Large intestine (tissue), 3 donors: ENCODE measurements at regions not wholly inside any gene's neighbourhood (a gene's known extent, or its start where the extent isn't known, plus 50 kb on each side); places are given as distances from the start of the nearest gene placed in this dataset.

ENCODE experiments used
- DNase-seq, 2 donors: peaks; one replicate each; pipeline versions ENCODE4 v3.0.0 to v3.0.0-alpha.2; 2013
- H3K27ac ChIP-seq: one replicate; pipeline ENCODE4 v1.5.1; 2013; ENCODE audit warnings: low read length
- H3K27me3 ChIP-seq: 2 replicates; pipeline ENCODE4 v1.6.1; 2013; ENCODE audit warnings: low read length; ENCODE audit not compliant: control insufficient read depth, insufficient read depth
- H3K36me3 ChIP-seq: 2 replicates; pipeline ENCODE4 v1.6.1; 2013; ENCODE audit warnings: low read length; ENCODE audit not compliant: control insufficient read depth, insufficient read depth
- H3K4me1 ChIP-seq: one replicate; pipeline ENCODE4 v1.6.1; 2013; ENCODE audit warnings: low read length; ENCODE audit not compliant: control insufficient read depth, insufficient read depth
- H3K4me3 ChIP-seq: one replicate; pipeline ENCODE4 v1.5.1; 2013; ENCODE audit warnings: low read length
- H3K9me3 ChIP-seq: one replicate; pipeline ENCODE4 v1.6.1; 2013; ENCODE audit warnings: mild to moderate bottlenecking, low read depth, low read length, moderate library complexity; ENCODE audit not compliant: control insufficient read depth
- WGBS: methylation state at CpG from one replicate; pipeline ENCODE4 v1.1.5; 2013; ENCODE audit warnings: low lambda C conversion rate; ENCODE audit not compliant: insufficient coverage; 5-methylcytosine and 5-hydroxymethylcytosine counted together

- H3K9me3 ChIP-seq, result no peaks in the 10 kb centered on the region
- 33% methylated on average over 1 of the region's 3 CpGs for WGBS
- no peak for DNase-seq
- H3K27ac ChIP-seq, result no peak overlapping the region
- H3K27me3 ChIP-seq, result peaks cover 19% of the 10 kb centered on the region
- H3K4me1 ChIP-seq, result no peaks in the 10 kb centered on the region
- no peaks in the 10 kb centered on the region for H3K36me3 ChIP-seq
- H3K4me3 ChIP-seq, result no peak overlapping the region
These were observed 458.1 kb upstream of the NR2F2 start for GRCh38 chr15:95872366-95872771.

DNA sequence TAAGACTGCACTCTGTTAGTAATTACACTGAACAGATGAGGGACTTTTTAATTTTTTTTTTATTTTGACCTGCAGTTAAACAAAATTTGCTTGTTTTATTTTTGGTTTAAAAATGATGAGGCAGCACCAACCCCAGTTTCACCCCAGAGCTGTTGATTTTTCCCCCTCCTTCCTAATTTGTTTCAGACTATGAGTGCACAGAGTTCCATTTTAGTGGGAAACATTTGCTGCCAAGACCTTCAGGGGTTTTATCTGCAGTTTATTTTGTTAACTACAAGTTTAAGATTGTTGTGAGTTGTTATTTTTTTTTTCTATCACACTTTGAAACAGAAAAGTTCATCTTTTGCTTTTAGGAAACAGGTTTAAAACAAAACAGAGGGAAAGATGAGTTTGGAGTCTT lies 455.9 kb upstream of the NR2F2 start:
- no peak overlapping the region for H3K4me3 ChIP-seq
- no peaks in the 10 kb centered on the region for H3K36me3 ChIP-seq
- H3K4me1 ChIP-seq, result no peaks in the 10 kb centered on the region
- no peak for DNase-seq
- peaks cover 9% of the 10 kb centered on the region for H3K27me3 ChIP-seq
- H3K9me3 ChIP-seq, result no peaks in the 10 kb centered on the region
- H3K27ac ChIP-seq, result no peak overlapping the region

GRCh38 chr15:95875121-95875643 lies 455.3 kb upstream of the NR2F2 start:
- WGBS, result 100% methylated on average over 1 of the region's 7 CpGs
- no peak for DNase-seq
- Histone ChIP-seq H3K9me3 (no peaks in the 10 kb centered on the region), H3K27me3 (peaks cover 4% of the 10 kb centered on the region), H3K4me3 (no peak overlapping the region), H3K36me3 (no peaks in the 10 kb centered on the region), H3K27ac (no peak overlapping the region), H3K4me1 (no peaks in the 10 kb centered on the region)

DNA sequence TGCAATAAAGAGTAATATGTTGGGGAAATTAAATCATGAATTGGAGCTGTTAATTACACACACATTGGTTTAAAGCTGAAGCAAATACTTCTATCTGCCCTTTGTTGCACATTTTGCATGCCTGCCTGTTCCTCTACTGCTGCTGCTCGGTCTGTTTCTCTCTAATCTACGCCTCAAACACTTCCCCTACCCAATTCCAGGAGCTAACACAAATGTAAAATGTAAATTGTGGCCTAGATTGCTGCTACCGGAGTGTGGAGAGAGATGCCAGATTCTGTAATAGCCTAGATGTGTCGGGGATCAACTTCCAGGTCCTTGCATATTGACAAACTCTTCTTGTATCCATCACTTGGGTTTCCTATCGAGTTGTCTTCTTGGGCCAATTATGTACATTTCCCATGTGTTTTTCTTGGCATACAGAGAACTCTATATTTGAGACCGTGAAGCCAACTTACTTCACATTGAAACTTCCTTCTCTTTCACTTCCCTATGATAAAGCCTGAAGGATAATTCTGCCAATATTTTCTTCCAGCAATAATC lies 450.4 kb upstream of the NR2F2 start:
- H3K9me3 ChIP-seq, result no peaks in the 10 kb centered on the region
- WGBS, result 100% methylated on average over 1 of the region's 6 CpGs
- no peak for DNase-seq
- H3K4me1 ChIP-seq, result no peaks in the 10 kb centered on the region
- H3K27me3 ChIP-seq, result no peaks in the 10 kb centered on the region
- H3K4me3 ChIP-seq, result no peak overlapping the region
- no peaks in the 10 kb centered on the region for H3K36me3 ChIP-seq
- no peak overlapping the region for H3K27ac ChIP-seq

DNA sequence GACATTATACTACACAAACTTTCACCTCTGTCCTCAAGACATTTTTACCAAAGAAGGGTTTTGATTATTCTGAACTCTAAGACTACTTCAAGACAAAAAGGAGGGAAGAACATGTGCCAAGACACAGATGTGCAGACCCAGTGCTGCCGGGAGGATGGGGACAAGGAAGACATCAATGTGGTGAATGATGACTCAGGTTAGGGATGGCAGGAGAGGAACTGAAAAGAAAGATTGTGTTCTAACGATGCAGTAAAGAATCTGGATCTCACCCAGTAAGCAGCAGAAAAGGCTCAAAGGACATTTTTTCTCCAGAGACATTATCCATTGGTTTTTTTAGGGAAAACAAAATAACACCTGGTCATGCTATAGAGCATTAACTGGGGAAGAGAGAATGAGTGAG lies 449.9 kb upstream of the NR2F2 start:
- DNase-seq, result no peak
- Histone ChIP-seq H3K27ac (no peak overlapping the region), H3K9me3 (no peaks in the 10 kb centered on the region), H3K4me3 (no peak overlapping the region), H3K4me1 (no peaks in the 10 kb centered on the region), H3K27me3 (no peaks in the 10 kb centered on the region), H3K36me3 (no peaks in the 10 kb centered on the region)
- 100% methylated on average over 1 of the region's 2 CpGs for WGBS

DNA sequence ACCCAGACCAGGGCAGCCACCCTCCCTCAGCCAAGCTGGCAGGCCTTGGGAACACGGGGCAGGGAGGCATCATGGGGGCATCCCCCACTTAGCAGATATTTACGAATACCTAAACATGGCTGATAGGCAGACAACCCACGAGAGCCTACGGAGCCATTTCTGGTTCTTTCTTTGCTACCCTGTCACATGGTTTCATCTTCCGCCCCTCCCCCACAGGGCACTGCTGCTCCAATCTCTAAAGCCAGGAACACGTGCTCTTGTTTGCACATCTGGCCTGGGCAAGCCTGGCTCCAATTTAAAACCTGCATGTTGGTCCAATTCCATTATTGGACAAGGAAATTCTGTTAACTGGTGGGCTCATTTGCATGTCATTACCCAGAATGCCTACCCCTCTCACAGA lies 447.4 kb upstream of the NR2F2 start:
- Histone ChIP-seq H3K27me3 (no peaks in the 10 kb centered on the region), H3K27ac (no peak overlapping the region), H3K9me3 (no peaks in the 10 kb centered on the region), H3K36me3 (no peaks in the 10 kb centered on the region), H3K4me3 (no peak overlapping the region), H3K4me1 (no peaks in the 10 kb centered on the region)
- no peak for DNase-seq
- no CpG with 5 or more reads among the region's 6 CpGs for WGBS

DNA sequence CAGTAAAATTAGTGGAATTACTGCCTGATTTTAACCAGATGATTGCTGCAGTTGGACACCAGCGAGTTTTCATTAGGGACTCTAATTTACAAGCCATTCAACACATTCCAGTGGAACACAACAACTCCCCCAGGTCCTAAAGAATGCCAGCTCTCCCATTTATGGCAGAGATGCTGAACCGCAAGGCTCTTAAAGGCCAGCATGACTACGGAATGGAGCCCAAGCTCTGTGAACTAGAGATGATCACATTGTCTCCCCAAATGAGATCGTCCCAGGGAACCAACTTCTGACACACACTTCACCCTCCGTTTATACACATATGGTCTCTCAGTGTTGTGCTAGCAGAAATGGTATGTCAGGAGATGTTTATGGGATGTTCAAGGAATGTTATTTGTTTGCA lies 446.2 kb upstream of the NR2F2 start:
- WGBS, result no CpG with 5 or more reads among the region's 5 CpGs

GRCh38 chr15:95887666-95888390 lies 442.7 kb upstream of the NR2F2 start:
- no peaks in the 10 kb centered on the region for H3K4me1 ChIP-seq
- H3K36me3 ChIP-seq, result no peaks in the 10 kb centered on the region
- H3K9me3 ChIP-seq, result no peaks in the 10 kb centered on the region
- WGBS, result 83% methylated on average over 1 of the region's 7 CpGs
- no peak overlapping the region for H3K27ac ChIP-seq
- H3K27me3 ChIP-seq, result no peaks in the 10 kb centered on the region
- no peak overlapping the region for H3K4me3 ChIP-seq
- DNase-seq, result no peak

More for the DNA sequence above, 446.2 kb upstream of the NR2F2 start:
- no peaks in the 10 kb centered on the region for H3K27me3 ChIP-seq
- H3K9me3 ChIP-seq, result no peaks in the 10 kb centered on the region
- H3K27ac ChIP-seq, result no peak overlapping the region
- no peak overlapping the region for H3K4me3 ChIP-seq
- DNase-seq, result no peak
- H3K36me3 ChIP-seq, result no peaks in the 10 kb centered on the region
- H3K4me1 ChIP-seq, result no peaks in the 10 kb centered on the region

DNA sequence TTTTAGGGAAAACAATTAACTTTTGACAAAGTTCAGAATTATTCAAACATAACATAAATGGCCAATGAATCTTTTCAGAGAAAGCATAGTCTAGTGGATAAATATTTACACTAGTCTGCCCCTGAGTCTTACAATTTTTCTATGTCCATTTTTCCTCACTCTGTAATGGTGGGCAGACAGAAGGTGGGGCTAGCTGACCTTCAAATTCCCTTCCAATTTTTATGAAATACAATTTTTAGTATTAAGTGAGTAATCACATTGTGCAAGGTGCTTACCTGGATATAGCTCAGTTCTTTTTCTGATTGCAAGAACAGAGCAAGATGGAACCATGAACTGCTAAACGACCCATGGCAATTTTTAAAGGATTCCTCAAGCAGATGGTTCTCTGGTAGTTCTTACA lies 441.7 kb upstream of the NR2F2 start:
- H3K4me3 ChIP-seq, result no peak overlapping the region
- no peaks in the 10 kb centered on the region for H3K9me3 ChIP-seq
- H3K27ac ChIP-seq, result no peak overlapping the region
- DNase-seq, result no peak
- no CpG with 5 or more reads among the region's 1 CpG for WGBS
- no peaks in the 10 kb centered on the region for H3K36me3 ChIP-seq
- no peaks in the 10 kb centered on the region for H3K27me3 ChIP-seq
- no peaks in the 10 kb centered on the region for H3K4me1 ChIP-seq

DNA sequence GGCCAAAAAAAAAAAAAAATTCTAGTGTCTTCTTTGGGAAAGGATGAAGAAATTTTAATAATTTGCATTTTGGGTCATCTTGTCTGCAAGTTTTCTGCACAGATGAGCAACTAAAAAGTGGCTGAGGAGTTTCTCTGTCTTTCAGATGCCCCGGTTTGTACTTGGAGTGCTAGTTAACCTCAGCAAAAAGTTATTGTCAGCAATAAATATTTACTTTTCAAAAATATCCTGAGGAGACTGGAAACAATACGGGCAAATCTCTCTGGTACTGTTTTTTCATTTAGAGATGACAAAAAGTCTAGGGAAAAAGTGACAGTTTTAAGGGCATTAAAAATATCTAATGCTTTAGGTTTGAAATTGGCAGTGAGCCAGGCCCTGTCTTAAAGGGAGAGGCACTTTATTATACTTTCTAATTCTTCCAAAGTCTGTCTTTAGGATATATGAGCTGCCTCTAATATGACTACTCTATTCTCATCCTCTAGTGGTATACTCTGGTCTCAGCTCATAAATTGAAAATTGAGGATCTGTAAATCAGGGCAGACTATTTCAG lies 436.0 kb upstream of the NR2F2 start:
- H3K9me3 ChIP-seq, result no peaks in the 10 kb centered on the region
- no peak for DNase-seq
- no peaks in the 10 kb centered on the region for H3K4me1 ChIP-seq
- H3K27ac ChIP-seq, result no peak overlapping the region
- 43% methylated on average over 1 of the region's 2 CpGs for WGBS
- H3K27me3 ChIP-seq, result no peaks in the 10 kb centered on the region
- no peaks in the 10 kb centered on the region for H3K36me3 ChIP-seq
- no peak overlapping the region for H3K4me3 ChIP-seq

DNA sequence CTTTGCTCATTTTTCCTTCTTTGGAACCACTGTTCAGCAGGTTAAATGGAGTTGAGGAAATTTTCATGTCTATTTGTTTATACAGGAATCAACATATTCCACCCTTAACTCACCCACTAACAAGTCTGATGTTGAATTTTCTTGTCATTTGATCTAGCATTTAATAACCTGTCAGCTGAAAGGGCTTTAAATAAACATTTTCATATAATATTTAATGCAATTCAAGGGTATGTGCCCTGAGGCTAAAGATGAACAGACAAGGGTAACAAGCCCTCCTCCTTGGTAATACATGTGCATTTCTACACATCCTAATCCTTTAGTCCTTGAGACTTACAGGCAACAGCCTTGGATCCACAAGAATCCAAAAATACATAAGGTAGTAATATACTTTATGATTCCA lies 435.0 kb upstream of the NR2F2 start:
- Histone ChIP-seq H3K27me3 (no peaks in the 10 kb centered on the region), H3K4me1 (no peaks in the 10 kb centered on the region), H3K4me3 (no peak overlapping the region), H3K27ac (no peak overlapping the region), H3K36me3 (no peaks in the 10 kb centered on the region), H3K9me3 (no peaks in the 10 kb centered on the region)
- no peak for DNase-seq
